ENCODE measurements at regions not wholly inside any gene's neighbourhood (a gene's known extent, or its start where the extent isn't known, plus 50 kb on each side); places are given as distances from the start of the nearest gene placed in this dataset.

DNA sequence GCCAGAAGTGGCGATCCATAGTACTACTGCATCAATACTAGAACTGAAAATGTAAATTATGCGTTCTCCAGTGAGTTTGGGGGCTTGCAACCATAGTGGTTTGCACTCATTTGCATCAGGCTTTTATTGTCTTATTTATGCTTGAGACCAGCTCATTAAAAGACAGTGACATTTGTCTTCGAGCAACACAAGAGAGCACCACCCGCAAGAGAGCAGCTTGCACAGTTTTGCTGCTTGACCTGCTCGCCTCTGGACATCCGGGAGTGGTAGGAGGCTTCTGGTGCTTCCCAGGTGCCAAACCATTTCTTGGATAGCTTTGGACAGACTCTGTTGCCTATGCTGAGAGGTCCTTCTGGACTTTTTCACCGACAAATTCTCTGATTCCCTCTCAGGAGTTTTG, 294.6 kb downstream of the MEX3B start:
- no peak for DNase-seq
- Mint-ChIP-seq H3K36me3 (ENCODE audit: insufficient read depth, unreplicated experiment) (no peaks in the 10 kb centered on the region), H3K4me3 (ENCODE audit: unreplicated experiment) (no peak overlapping the region), H3K27me3 (ENCODE audit: insufficient read depth, unreplicated experiment) (peaks cover 13% of the 10 kb centered on the region), H3K4me1 (ENCODE audit: low read depth, unreplicated experiment) (no peaks in the 10 kb centered on the region), H3K27ac (ENCODE audit: unreplicated experiment) (no peak overlapping the region), H3K9me3 (ENCODE audit: unreplicated experiment) (no peaks in the 10 kb centered on the region)
- ChIA-PET POLR2A (no interaction called here), CTCF (no interaction called here)
- no peaks in the 10 kb centered on the region for H3K36me3 ChIP-seq (ENCODE audit: control insufficient read depth, insufficient read depth, low read length)
- no peak overlapping the region for H3K4me3 ChIP-seq (ENCODE audit: low read depth, low read length)
- BruUV-seq (replicated peaks), result no TSS peak
- H3K4me1 ChIP-seq, result no peaks in the 10 kb centered on the region
- no peaks in the 10 kb centered on the region for H3K27me3 ChIP-seq (replicated peaks; ENCODE audit: control insufficient read depth, insufficient read depth, low read length)
- H3K9me3 ChIP-seq, result no peaks in the 10 kb centered on the region
- intact Hi-C loops (cut with micrococcal nuclease; ENCODE audit: unreplicated experiment), result no loop called here
- TF ChIP-seq CTCF (IDR thresholded peaks at IDR 0.05; ENCODE audit: insufficient read depth in 1 of 2, low read depth in 1 of 2, low read length in 1 of 2, severe bottlenecking in 1 of 2, unreplicated experiment in 1 of 2), result no peak

DNA sequence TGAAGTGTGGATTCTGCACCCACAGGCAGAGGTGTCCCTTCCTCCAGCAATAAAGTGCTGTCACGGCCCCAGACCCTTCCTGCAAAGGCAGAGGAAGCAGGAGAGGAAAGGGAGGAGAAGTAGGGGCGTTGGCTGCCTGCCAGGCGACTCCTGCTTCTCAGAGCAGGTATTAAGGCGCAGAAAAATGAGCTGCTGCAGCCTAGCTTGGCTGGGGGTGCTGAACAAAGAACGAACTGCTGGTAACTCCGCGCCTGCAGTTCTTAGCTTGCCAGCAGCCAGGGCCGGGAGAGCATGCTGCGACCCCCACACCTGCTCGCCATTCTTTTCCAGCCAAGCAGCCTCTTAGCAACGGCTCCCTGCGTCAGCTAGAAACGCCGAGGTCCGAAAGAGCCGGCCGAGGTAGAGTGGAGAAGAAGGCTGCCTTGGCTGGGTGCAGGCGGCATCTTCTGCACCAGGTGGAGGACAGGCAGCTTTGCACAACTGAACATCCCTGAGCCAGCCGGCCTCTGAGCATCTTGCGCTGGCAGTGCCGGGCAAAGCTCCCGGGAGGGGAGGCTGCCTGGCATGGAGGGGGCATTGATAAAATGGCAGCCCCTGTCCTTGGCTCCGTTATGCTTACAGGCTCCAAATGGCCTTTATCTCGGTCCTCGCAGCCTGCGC, 296.0 kb downstream of the MEX3B start:
- H3K4me1 ChIP-seq, result no peaks in the 10 kb centered on the region
- Mint-ChIP-seq H3K36me3 (ENCODE audit: insufficient read depth, unreplicated experiment) (no peaks in the 10 kb centered on the region), H3K27me3 (ENCODE audit: insufficient read depth, unreplicated experiment) (peaks cover 7% of the 10 kb centered on the region), H3K9me3 (ENCODE audit: unreplicated experiment) (no peaks in the 10 kb centered on the region), H3K4me1 (ENCODE audit: low read depth, unreplicated experiment) (no peaks in the 10 kb centered on the region), H3K4me3 (ENCODE audit: unreplicated experiment) (no peak overlapping the region), H3K27ac (ENCODE audit: unreplicated experiment) (no peak overlapping the region)
- ChIA-PET POLR2A (no interaction called here), CTCF (no interaction called here)
- no peaks in the 10 kb centered on the region for H3K27me3 ChIP-seq (replicated peaks; ENCODE audit: control insufficient read depth, insufficient read depth, low read length)
- H3K4me3 ChIP-seq (ENCODE audit: low read depth, low read length), result no peak overlapping the region
- no peak for TF ChIP-seq CTCF (IDR thresholded peaks at IDR 0.05; ENCODE audit: insufficient read depth in 1 of 2, low read depth in 1 of 2, low read length in 1 of 2, severe bottlenecking in 1 of 2, unreplicated experiment in 1 of 2)
- no TSS peak for BruUV-seq (replicated peaks)
- DNase-seq, result no peak
- intact Hi-C loops (cut with micrococcal nuclease; ENCODE audit: unreplicated experiment), result no loop called here
- H3K36me3 ChIP-seq (ENCODE audit: control insufficient read depth, insufficient read depth, low read length), result no peaks in the 10 kb centered on the region
- no peaks in the 10 kb centered on the region for H3K9me3 ChIP-seq

DNA sequence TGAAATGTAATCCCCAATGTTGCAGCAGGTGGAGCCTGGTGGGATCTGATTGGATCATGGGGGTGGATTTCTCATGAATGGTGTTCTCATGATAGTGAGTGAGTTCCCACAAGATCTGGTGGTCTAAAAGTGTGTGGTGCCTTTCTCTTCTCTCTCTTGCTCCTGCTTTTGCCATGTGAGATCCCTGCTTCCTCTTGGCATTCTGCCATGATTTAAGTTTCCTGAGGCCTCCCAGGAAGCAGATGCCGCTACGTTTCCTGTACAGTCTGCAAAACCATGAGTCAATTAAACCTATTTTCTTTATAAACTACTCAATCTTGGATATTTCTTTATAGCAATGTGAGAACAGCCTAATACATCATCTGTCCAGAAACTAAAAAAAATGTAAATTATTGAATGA, 298.3 kb downstream of the MEX3B start:
- no peaks in the 10 kb centered on the region for H3K4me1 Mint-ChIP-seq (ENCODE audit: low read depth, unreplicated experiment)
- H3K27me3 ChIP-seq (replicated peaks; ENCODE audit: control insufficient read depth, insufficient read depth, low read length), result no peaks in the 10 kb centered on the region
- DNase-seq, result no peak
- intact Hi-C loops (cut with micrococcal nuclease; ENCODE audit: unreplicated experiment), result no loop called here
- H3K9me3 Mint-ChIP-seq (ENCODE audit: unreplicated experiment), result no peaks in the 10 kb centered on the region
- H3K4me3 ChIP-seq (ENCODE audit: low read depth, low read length), result no peak overlapping the region
- H3K27me3 Mint-ChIP-seq (ENCODE audit: insufficient read depth, unreplicated experiment), result peaks cover 4% of the 10 kb centered on the region
- no peak overlapping the region for H3K27ac Mint-ChIP-seq (ENCODE audit: unreplicated experiment)
- TF ChIP-seq CTCF (IDR thresholded peaks at IDR 0.05; ENCODE audit: insufficient read depth in 1 of 2, low read depth in 1 of 2, low read length in 1 of 2, severe bottlenecking in 1 of 2, unreplicated experiment in 1 of 2), result no peak
- no peak overlapping the region for H3K4me3 Mint-ChIP-seq (ENCODE audit: unreplicated experiment)
- no TSS peak for BruUV-seq (replicated peaks)
- H3K36me3 Mint-ChIP-seq (ENCODE audit: insufficient read depth, unreplicated experiment), result no peaks in the 10 kb centered on the region
- ChIA-PET CTCF (no interaction called here), POLR2A (no interaction called here)
- H3K4me1 ChIP-seq, result no peaks in the 10 kb centered on the region
- no peaks in the 10 kb centered on the region for H3K9me3 ChIP-seq
- H3K36me3 ChIP-seq (ENCODE audit: control insufficient read depth, insufficient read depth, low read length), result no peaks in the 10 kb centered on the region
